22Rv1 (cell line): ENCODE measurements at regions not wholly inside any gene's neighbourhood (a gene's known extent, or its start where the extent isn't known, plus 50 kb on each side); places are given as distances from the start of the nearest gene placed in this dataset.
"Not testable (repeated sequence)": the region's sequence is repeated elsewhere in the genome, so short reads cannot be mapped to it uniquely, and the experiment has no call there.

Experiments
- H3K27ac ChIP-seq: fragments of 450-650 bp; 2 replicates; pipeline ENCODE4 v1.5.1; 2017
- ZFX ChIP-seq: fragments of 450-650 bp; IDR thresholded peaks from 2 replicates; pipeline ENCODE4 v1.6.1; 2017; ENCODE audit warnings: antibody characterized with exemption, borderline replicate concordance
- TF ChIP-seq, protein P1 (sequence below): fragments of 450-650 bp; IDR thresholded peaks from 2 replicates; pipeline ENCODE4 v1.5.1; 2017; ENCODE audit warnings: mild to moderate bottlenecking

DNA sequence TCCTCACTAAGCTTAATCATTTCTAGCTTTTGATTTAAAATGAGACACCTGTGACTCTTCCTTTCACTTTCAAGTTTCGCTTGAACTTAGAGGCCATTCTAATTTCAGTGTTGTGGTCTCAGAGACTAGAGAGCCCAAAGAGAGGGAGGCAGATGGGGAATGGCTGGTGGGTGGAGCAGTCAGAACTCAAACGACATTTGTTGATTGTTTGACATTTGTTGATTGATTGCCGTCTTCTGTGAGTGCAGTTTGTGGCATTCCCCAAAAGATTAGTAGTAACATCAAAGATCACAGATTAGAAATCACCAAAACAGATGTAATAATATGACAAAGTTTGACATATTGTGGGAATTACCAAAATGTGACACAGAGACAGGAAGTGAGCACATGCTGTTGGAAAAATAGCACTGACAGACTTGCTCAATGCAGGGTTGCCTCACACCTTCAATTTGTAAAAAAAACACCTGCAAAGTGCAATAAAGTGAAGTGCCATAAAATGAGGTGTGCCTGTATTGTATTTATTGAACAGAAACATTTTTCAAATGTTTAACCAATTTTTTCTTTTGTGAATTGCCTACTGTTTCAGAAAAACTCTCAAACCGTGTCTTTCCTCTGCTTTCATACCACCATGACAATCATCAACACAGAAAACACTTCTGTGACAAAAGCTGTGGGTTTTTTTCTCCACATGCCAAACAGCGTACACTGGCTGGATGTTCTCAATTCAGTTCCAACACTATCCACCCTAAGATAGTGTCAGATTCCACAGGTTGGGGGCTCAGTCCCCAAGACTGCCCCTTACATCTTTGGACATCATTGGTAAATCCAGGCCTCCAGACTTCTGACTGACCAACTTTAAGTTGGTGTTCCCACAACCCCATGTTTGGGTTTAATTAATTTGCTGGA, 376.3 kb upstream of the RGS6 start:
- TF ChIP-seq, protein P1, sequence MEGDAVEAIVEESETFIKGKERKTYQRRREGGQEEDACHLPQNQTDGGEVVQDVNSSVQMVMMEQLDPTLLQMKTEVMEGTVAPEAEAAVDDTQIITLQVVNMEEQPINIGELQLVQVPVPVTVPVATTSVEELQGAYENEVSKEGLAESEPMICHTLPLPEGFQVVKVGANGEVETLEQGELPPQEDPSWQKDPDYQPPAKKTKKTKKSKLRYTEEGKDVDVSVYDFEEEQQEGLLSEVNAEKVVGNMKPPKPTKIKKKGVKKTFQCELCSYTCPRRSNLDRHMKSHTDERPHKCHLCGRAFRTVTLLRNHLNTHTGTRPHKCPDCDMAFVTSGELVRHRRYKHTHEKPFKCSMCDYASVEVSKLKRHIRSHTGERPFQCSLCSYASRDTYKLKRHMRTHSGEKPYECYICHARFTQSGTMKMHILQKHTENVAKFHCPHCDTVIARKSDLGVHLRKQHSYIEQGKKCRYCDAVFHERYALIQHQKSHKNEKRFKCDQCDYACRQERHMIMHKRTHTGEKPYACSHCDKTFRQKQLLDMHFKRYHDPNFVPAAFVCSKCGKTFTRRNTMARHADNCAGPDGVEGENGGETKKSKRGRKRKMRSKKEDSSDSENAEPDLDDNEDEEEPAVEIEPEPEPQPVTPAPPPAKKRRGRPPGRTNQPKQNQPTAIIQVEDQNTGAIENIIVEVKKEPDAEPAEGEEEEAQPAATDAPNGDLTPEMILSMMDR, result no peak
- no peak for TF ChIP-seq ZFX

DNA sequence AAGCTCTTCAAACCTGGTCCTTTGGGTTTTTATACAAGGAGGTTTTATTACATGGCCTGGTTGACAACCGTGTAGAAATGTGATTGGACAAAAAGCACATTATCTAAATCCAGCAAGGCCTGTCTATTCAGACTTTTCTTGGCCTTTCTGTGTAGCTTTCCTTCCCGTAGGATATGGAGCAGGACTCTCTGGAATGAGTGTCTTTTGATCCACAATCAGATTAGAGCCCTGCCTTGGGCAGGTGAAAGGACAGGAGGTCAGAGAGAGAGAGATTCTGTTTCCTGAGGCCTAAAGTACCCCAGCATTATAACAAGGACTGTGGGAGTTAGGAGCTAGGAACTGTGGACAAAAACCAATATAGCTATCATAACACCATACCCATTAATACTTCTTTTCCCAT, 375.5 kb upstream of the RGS6 start:
- H3K27ac ChIP-seq, result no peak overlapping the region
- TF ChIP-seq, protein P1, result no peak
- TF ChIP-seq ZFX, result no peak

More for the DNA sequence above, 376.3 kb upstream of the RGS6 start:
- no peak overlapping the region for H3K27ac ChIP-seq

DNA sequence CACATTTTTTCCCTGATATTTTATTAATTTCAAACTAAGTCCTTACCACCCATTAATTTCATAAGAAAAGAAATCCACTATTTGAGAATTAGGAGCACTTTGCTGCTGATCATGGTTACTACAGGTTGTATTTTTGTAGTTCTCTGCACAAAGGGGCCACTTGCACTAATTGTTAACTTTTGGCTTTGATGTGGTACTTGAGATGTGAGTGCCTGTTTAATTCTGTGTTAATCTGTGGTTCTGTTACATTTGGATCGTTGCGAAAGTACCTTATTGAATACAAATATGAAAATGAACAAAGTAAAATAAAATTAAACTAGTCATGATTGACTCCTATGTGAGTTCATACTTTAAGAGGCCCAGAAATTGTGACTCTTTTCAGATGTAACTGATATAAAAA, 374.9 kb upstream of the RGS6 start:
- H3K27ac ChIP-seq, result no peak overlapping the region
- TF ChIP-seq, protein P1, result no peak
- TF ChIP-seq ZFX, result no peak

DNA sequence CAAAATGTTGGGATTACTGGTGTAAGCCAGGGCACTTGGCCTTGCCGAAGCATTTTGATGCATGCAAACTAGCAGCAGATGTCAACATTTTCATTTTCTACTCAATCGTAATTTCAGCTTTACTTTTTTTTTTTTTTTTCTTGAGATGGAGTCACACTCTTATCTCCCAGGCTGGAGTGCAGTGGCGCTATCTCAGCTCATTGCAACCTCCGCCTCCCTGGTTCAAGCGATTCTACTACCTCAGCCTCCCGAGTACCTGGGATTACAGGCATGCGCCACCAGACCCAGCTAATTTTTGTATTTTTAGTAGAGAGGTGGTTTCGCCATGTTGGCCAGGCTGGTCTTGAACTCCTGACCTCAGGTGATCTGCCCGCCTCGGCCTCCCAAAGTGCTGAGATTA, 373.3 kb upstream of the RGS6 start:
- not testable (repeated sequence) for H3K27ac ChIP-seq

DNA sequence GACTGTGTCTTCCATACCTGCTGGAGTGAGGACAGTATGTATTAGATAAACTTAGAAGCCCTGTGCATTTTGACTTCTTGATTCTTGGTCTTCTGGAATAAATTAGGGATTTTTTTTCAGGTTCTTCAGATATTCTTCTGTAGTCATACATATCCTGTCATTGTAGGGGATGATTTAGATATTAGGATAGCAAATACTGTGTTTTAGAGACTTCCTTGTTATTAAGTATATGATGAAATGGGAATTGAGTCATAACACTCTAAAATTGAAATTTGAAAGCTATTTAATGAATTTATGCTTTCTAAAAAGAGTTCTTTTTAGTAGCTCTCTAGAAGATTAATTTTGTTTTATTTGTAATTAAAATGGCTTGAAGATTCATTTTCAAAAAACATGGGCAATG, 371.5 kb upstream of the RGS6 start:
- TF ChIP-seq, protein P1, result no peak
- TF ChIP-seq ZFX, result no peak
- no peak overlapping the region for H3K27ac ChIP-seq

DNA sequence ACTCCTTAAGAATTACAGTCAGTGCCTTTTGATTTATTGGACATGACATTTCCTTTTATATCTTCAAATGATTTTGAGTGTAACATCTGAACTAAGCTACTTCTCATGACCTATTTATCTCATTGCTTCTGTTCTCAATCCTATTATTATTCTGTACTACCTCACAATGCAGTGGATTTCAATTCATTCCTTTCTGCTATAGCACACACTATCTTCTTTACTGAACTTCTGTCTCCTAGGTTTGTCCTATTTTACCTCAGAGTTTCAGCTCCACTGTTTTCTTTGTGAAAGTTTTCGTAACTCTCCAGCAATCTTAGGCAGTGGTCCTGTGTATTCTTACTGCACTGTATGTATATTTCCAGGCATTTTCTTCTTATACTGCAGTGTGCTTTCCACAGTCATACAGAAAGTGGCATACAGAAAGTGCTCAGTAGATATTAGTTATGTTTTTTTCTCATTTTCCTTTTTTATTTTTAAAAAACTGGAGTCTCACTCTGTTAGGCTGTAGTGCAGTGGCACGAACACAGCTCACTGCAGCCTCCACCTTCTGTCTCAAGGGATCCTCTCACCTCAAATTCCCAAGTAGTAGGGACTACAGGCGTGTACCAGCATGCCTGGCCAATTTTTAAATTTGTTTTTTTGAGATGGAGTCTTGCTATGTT, 368.6 kb upstream of the RGS6 start:
- TF ChIP-seq, protein P1, result no peak
- no peak for TF ChIP-seq ZFX
- H3K27ac ChIP-seq, result no peak overlapping the region

DNA sequence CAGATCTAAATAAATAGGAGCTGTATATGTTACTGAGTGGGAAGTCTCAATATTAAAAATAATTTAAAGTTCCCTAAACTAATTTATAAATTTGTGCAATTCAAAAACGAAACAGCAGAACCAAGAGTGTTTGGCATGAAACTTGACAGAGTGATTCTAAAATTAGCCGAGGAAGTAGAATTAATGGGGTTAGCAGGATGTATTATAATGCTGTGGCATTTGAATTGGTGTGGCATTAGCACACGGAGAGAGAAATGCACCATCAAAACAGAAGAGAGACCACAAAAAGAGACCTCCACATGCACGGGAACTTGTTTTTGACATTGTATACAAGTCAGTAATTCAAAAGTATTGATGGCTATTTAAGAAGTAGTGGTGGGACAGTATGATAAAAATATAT, 366.0 kb upstream of the RGS6 start:
- no peak overlapping the region for H3K27ac ChIP-seq
- TF ChIP-seq, protein P1, result no peak
- TF ChIP-seq ZFX, result no peak

DNA sequence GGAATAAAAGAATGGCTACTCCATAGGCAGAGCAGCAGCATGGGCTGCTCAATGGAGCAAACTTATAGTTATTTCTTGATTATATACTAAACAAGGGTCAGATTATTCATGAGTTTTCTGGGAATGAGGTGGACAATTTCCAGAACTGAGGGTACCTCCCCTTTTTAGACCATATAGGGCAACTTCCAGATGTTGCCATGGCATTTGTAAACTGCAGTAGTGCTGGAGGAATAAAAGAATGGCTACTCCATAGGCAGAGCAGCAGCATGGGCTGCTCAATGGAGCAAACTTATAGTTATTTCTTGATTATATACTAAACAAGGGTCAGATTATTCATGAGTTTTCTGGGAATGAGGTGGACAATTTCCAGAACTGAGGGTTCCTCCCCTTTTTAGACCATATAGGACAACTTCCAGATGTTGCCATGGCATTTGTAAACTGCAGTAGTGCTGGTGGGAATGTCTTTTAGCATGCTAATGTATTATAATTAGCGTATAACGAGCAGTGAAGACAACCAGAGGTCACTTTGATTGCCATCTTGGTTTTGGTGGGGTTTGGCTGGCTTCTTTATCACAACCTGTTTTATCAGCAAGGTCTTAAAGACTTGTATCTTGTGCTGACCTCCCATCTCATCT, 364.6 kb upstream of the RGS6 start:
- H3K27ac ChIP-seq, result not testable (repeated sequence)
